ENCODE measurements at regions not wholly inside any gene's neighbourhood (a gene's known extent, or its start where the extent isn't known, plus 50 kb on each side); places are given as distances from the start of the nearest gene placed in this dataset.

DNA sequence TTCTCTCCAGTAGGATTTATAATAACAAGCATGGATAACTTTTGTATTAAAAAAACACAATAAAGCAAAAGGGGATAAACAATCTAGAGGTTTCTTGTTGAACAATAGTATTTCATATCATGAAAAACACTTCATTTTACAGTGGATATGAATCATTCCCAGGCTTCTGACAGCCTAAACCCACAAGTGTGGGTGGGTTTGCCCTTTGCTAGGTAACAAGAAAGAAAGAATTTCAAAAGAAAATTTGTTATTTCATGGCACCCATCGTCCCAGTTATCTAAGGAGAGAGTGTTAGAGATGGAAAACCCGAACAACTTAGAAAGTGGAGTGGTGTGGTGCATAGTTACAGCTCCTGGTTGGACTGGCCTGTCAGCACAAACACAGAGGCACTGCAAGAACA, 76.1 kb upstream of the GPR6 start:
- ATAC-seq (no peak), DNase-seq (no peak)
- intact Hi-C loops (cut with micrococcal nuclease) = no loop called here
- WGBS (ENCODE audit: insufficient coverage) = 77% methylated on average over 2 of the region's 2 CpGs
- TF ChIP-seq, protein P1, sequence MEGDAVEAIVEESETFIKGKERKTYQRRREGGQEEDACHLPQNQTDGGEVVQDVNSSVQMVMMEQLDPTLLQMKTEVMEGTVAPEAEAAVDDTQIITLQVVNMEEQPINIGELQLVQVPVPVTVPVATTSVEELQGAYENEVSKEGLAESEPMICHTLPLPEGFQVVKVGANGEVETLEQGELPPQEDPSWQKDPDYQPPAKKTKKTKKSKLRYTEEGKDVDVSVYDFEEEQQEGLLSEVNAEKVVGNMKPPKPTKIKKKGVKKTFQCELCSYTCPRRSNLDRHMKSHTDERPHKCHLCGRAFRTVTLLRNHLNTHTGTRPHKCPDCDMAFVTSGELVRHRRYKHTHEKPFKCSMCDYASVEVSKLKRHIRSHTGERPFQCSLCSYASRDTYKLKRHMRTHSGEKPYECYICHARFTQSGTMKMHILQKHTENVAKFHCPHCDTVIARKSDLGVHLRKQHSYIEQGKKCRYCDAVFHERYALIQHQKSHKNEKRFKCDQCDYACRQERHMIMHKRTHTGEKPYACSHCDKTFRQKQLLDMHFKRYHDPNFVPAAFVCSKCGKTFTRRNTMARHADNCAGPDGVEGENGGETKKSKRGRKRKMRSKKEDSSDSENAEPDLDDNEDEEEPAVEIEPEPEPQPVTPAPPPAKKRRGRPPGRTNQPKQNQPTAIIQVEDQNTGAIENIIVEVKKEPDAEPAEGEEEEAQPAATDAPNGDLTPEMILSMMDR (IDR thresholded peaks at IDR 0.05) = no peak
- H3K36me3 ChIP-seq (ENCODE audit: control insufficient read depth, insufficient read depth, low read length) = no peaks in the 10 kb centered on the region
- H3K27ac ChIP-seq (ENCODE audit: low read length) = no peak overlapping the region
- no peaks in the 10 kb centered on the region for H3K9me3 ChIP-seq (ENCODE audit: control insufficient read depth, insufficient read depth, low read length)
- Mint-ChIP-seq H3K27ac (no peak overlapping the region), H3K9me3 (no peaks in the 10 kb centered on the region), H3K27me3 (ENCODE audit: low read depth in 2 of 2) (peaks cover 23 to 42% of the 10 kb centered on the region in 2 donors), H3K36me3 (no peaks in the 10 kb centered on the region), H3K4me3 (no peak overlapping the region), H3K4me1 (no peaks in the 10 kb centered on the region)
- H3K27me3 ChIP-seq (ENCODE audit: control insufficient read depth, insufficient read depth, low read length) = no peaks in the 10 kb centered on the region
- no peak overlapping the region for H3K4me3 ChIP-seq (ENCODE audit: low read length)
- H3K4me1 ChIP-seq (ENCODE audit: control insufficient read depth, insufficient read depth, low read length) = no peaks in the 10 kb centered on the region

DNA sequence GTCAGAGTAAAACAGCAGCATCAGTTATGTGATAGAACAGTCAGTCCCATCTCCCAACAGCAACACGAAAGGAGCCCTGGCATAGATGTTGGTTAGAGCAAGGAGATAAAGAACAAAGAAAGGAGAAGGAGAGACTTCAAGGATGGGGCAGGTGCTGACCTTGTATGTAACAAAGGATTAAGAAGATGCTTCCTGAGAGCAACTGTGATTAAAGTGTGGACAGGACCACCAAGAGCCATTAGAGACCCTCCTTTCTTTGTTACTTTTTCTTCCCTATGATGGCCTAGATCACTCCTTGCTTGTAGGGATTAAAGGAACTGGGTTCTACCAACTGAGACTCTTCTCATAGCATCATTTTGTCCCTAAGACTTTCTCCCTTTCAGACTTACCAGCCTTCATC, 75.2 kb upstream of the GPR6 start:
- no peaks in the 10 kb centered on the region for H3K27me3 ChIP-seq (ENCODE audit: control insufficient read depth, insufficient read depth, low read length)
- no peaks in the 10 kb centered on the region for H3K36me3 Mint-ChIP-seq
- ATAC-seq (no peak), DNase-seq (no peak)
- no peaks in the 10 kb centered on the region for H3K9me3 Mint-ChIP-seq
- H3K27ac ChIP-seq (ENCODE audit: low read length) = no peak overlapping the region
- no peaks in the 10 kb centered on the region for H3K4me1 ChIP-seq (ENCODE audit: control insufficient read depth, insufficient read depth, low read length)
- H3K4me3 ChIP-seq (ENCODE audit: low read length) = no peak overlapping the region
- H3K36me3 ChIP-seq (ENCODE audit: control insufficient read depth, insufficient read depth, low read length) = no peaks in the 10 kb centered on the region
- WGBS (ENCODE audit: insufficient coverage) = 83% methylated on average over 1 of the region's 1 CpG
- no peaks in the 10 kb centered on the region for H3K4me1 Mint-ChIP-seq
- no peak overlapping the region for H3K27ac Mint-ChIP-seq
- H3K4me3 Mint-ChIP-seq = no peak overlapping the region
- H3K27me3 Mint-ChIP-seq (ENCODE audit: low read depth in 2 of 2) = peaks cover 21 to 42% of the 10 kb centered on the region in 2 donors
- TF ChIP-seq, protein P1 (IDR thresholded peaks at IDR 0.05) = no peak
- no peaks in the 10 kb centered on the region for H3K9me3 ChIP-seq (ENCODE audit: control insufficient read depth, insufficient read depth, low read length)
- intact Hi-C loops (cut with micrococcal nuclease) = no loop called here

- H3K4me3 Mint-ChIP-seq = no peak overlapping the region
Observed at GRCh38 chr6:109910571-109910970, 67.5 kb upstream of the GPR6 start.

GRCh38 chr6:109912118-109912517, 66.0 kb upstream of the GPR6 start:
- H3K27me3 Mint-ChIP-seq (ENCODE audit: low read depth in 2 of 2) = peaks cover 0 to 4% of the 10 kb centered on the region in 2 donors
- no peak overlapping the region for H3K27ac Mint-ChIP-seq
- no peaks in the 10 kb centered on the region for H3K36me3 Mint-ChIP-seq
- Histone ChIP-seq H3K4me1 (ENCODE audit: control insufficient read depth, insufficient read depth, low read length) (no peaks in the 10 kb centered on the region), H3K36me3 (ENCODE audit: control insufficient read depth, insufficient read depth, low read length) (no peaks in the 10 kb centered on the region), H3K9me3 (ENCODE audit: control insufficient read depth, insufficient read depth, low read length) (no peaks in the 10 kb centered on the region), H3K27me3 (ENCODE audit: control insufficient read depth, insufficient read depth, low read length) (no peaks in the 10 kb centered on the region), H3K4me3 (ENCODE audit: low read length) (no peak overlapping the region), H3K27ac (ENCODE audit: low read length) (no peak overlapping the region)
- intact Hi-C loops (cut with micrococcal nuclease) = no loop called here
- no peak overlapping the region for H3K4me3 Mint-ChIP-seq
- no peak for ATAC-seq
- DNase-seq = no peak
- no peaks in the 10 kb centered on the region for H3K4me1 Mint-ChIP-seq
- TF ChIP-seq, protein P1 (IDR thresholded peaks at IDR 0.05) = no peak
- WGBS (ENCODE audit: insufficient coverage) = 76% methylated on average over 3 of the region's 3 CpGs
- H3K9me3 Mint-ChIP-seq = no peaks in the 10 kb centered on the region

More at GRCh38 chr6:109910571-109910970, 67.5 kb upstream of the GPR6 start:
- no peak overlapping the region for H3K27ac ChIP-seq (ENCODE audit: low read length)
- H3K9me3 ChIP-seq (ENCODE audit: control insufficient read depth, insufficient read depth, low read length) = no peaks in the 10 kb centered on the region
- Mint-ChIP-seq H3K9me3 (no peaks in the 10 kb centered on the region), H3K27me3 (ENCODE audit: low read depth in 2 of 2) (peaks cover 6 to 8% of the 10 kb centered on the region in 2 donors), H3K36me3 (no peaks in the 10 kb centered on the region), H3K4me1 (no peaks in the 10 kb centered on the region), H3K27ac (no peak overlapping the region)
- intact Hi-C loops (cut with micrococcal nuclease) = no loop called here
- 55% methylated on average over 1 of the region's 1 CpG for WGBS (ENCODE audit: insufficient coverage)
- H3K27me3 ChIP-seq (ENCODE audit: control insufficient read depth, insufficient read depth, low read length) = no peaks in the 10 kb centered on the region
- H3K4me3 ChIP-seq (ENCODE audit: low read length) = no peak overlapping the region
- H3K36me3 ChIP-seq (ENCODE audit: control insufficient read depth, insufficient read depth, low read length) = no peaks in the 10 kb centered on the region
- DNase-seq (no peak), ATAC-seq (no peak)
- H3K4me1 ChIP-seq (ENCODE audit: control insufficient read depth, insufficient read depth, low read length) = no peaks in the 10 kb centered on the region
- TF ChIP-seq, protein P1 (IDR thresholded peaks at IDR 0.05) = no peak

All from natural killer cell (primary cell).